SKM-1 treated with dmso at 0.1 percent for 144 hours (cell line): ENCODE measurements at regions not wholly inside any gene's neighbourhood (a gene's known extent, or its start where the extent isn't known, plus 50 kb on each side); places are given as distances from the start of the nearest gene placed in this dataset.

Experiments used
- DNase-seq: peaks from one replicate; lab custom pipeline; 2025; ENCODE audit not compliant: unreplicated experiment; lab: John Stamatoyannopoulos, UW

GRCh38 chr13:34405410-34406181 lies 536.5 kb upstream of the NBEA start:
- DNase-seq = no peak

- no peak for DNase-seq
Measured at GRCh38 chr13:34408640-34409039, 533.4 kb upstream of the NBEA start.

- no peak for DNase-seq
Measured at GRCh38 chr13:34409496-34410182, 532.4 kb upstream of the NBEA start.

GRCh38 chr13:34410678-34411077 lies 531.4 kb upstream of the NBEA start:
- DNase-seq = no peak

- no peak for DNase-seq
Measured at GRCh38 chr13:34411177-34411576, 530.9 kb upstream of the NBEA start.

GRCh38 chr13:34411894-34412293 lies 530.2 kb upstream of the NBEA start:
- DNase-seq = no peak

- no peak for DNase-seq
Measured at GRCh38 chr13:34412295-34412694, 529.8 kb upstream of the NBEA start.

GRCh38 chr13:34412817-34413375 lies 529.2 kb upstream of the NBEA start:
- peak; percentile 3 for DNase-seq

- DNase-seq = no peak
Measured at GRCh38 chr13:34413538-34414210, 528.4 kb upstream of the NBEA start.

- no peak for DNase-seq
Measured at GRCh38 chr13:34414616-34415015, 527.5 kb upstream of the NBEA start.

- no peak for DNase-seq
Measured at GRCh38 chr13:34416971-34417380, 525.1 kb upstream of the NBEA start.

GRCh38 chr13:34417896-34418295 lies 524.2 kb upstream of the NBEA start:
- DNase-seq = no peak

- DNase-seq = no peak
Measured at GRCh38 chr13:34419025-34419424, 523.0 kb upstream of the NBEA start.

- DNase-seq = no peak
Measured at GRCh38 chr13:34419755-34420154, 522.3 kb upstream of the NBEA start.

- DNase-seq = no peak
Measured at GRCh38 chr13:34420702-34421346, 521.2 kb upstream of the NBEA start.

- no peak for DNase-seq
Measured at GRCh38 chr13:34421347-34421719, 520.7 kb upstream of the NBEA start.

- DNase-seq = no peak
Measured at GRCh38 chr13:34421858-34422475, 520.1 kb upstream of the NBEA start.

- DNase-seq = no peak
Measured at GRCh38 chr13:34422956-34423355, 519.1 kb upstream of the NBEA start.

- DNase-seq = no peak
Measured at GRCh38 chr13:34425327-34425949, 516.6 kb upstream of the NBEA start.

GRCh38 chr13:34428911-34429310 lies 513.2 kb upstream of the NBEA start:
- no peak for DNase-seq
